ENCODE measurements at regions not wholly inside any gene's neighbourhood (a gene's known extent, or its start where the extent isn't known, plus 50 kb on each side); places are given as distances from the start of the nearest gene placed in this dataset.
"Not testable (repeated sequence)": the region's sequence is repeated elsewhere in the genome, so short reads cannot be mapped to it uniquely, and the experiment has no call there.

- H3K27me3 ChIP-seq (replicated peaks), result no peaks in the 10 kb centered on the region
- H3K9me3 ChIP-seq (replicated peaks), result no peaks in the 10 kb centered on the region
- H3K4me1 ChIP-seq (replicated peaks), result peaks cover 20% of the 10 kb centered on the region
- H3K36me3 ChIP-seq, result no peaks in the 10 kb centered on the region
- H3K4me3 ChIP-seq, result no peak overlapping the region
- DNase-seq (ENCODE audit: low read depth in 1 of 2, low spot score in 2 of 2), result no peak
- H3K27ac ChIP-seq, result no peak overlapping the region
Measured at GRCh38 chr5:125450771-125451170, 704.3 kb upstream of the ZNF608 start.

DNA sequence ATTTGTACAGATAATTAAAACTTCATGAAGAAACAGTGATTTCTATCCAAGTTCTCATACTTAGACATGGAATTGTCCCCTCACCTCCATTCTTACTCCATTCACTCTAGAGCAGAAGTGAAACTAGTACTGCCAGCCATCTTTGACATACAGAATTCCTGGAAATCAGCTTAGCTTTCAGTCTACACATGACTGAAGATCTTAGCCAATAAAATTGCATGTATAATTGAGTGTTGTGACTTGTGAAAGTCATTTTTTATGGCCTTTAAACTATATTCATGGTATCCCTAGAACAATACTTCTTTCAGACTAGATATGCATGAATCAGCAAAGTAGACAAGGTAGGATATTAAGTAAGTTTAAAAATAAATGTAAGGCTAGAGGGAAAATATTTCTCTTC is 705.2 kb upstream of the ZNF608 start:
- DNase-seq (ENCODE audit: low read depth in 1 of 2, low spot score in 2 of 2), result no peak
- H3K36me3 ChIP-seq, result no peaks in the 10 kb centered on the region
- peaks cover 20% of the 10 kb centered on the region for H3K4me1 ChIP-seq (replicated peaks)
- H3K27me3 ChIP-seq (replicated peaks), result no peaks in the 10 kb centered on the region
- no peak overlapping the region for H3K27ac ChIP-seq
- H3K4me3 ChIP-seq, result no peak overlapping the region
- H3K9me3 ChIP-seq (replicated peaks), result no peaks in the 10 kb centered on the region

GRCh38 chr5:125452991-125453390 is 706.6 kb upstream of the ZNF608 start:
- no peak for DNase-seq (ENCODE audit: low read depth in 1 of 2, low spot score in 2 of 2)
- Histone ChIP-seq H3K4me1 (replicated peaks) (peaks cover 9% of the 10 kb centered on the region), H3K27me3 (replicated peaks) (no peaks in the 10 kb centered on the region), H3K4me3 (no peak overlapping the region), H3K9me3 (replicated peaks) (no peaks in the 10 kb centered on the region), H3K36me3 (no peaks in the 10 kb centered on the region), H3K27ac (no peak overlapping the region)

DNA sequence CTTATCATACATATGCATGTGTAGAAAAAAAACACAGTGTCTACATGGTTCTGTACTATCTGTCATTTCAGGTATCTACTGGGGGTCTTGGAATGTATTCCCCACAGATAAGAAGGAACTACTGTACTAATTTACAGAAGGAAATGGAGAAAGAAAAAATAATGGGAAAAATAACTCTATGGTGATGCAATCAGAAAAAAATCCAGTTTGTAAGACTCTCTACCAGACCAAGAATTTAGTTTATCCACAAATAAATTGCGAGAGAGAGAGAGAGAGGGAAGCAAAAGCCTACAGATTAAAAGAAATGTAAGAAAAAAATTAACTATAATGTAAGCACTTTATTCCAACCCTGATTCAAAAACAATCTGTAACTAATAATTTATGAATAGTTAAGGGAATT is 708.6 kb upstream of the ZNF608 start:
- Histone ChIP-seq H3K4me1 (replicated peaks) (peaks cover 7% of the 10 kb centered on the region), H3K9me3 (replicated peaks) (no peaks in the 10 kb centered on the region), H3K36me3 (no peaks in the 10 kb centered on the region), H3K27me3 (replicated peaks) (no peaks in the 10 kb centered on the region), H3K27ac (no peak overlapping the region), H3K4me3 (no peak overlapping the region)
- DNase-seq (ENCODE audit: low read depth in 1 of 2, low spot score in 2 of 2), result peak in 1 of 2 experiments; percentile 42

- not testable (repeated sequence) for H3K27me3 ChIP-seq (replicated peaks); H3K36me3 ChIP-seq; H3K4me3 ChIP-seq; H3K27ac ChIP-seq; H3K4me1 ChIP-seq (replicated peaks); H3K9me3 ChIP-seq (replicated peaks); DNase-seq (ENCODE audit: low read depth in 1 of 2, low spot score in 2 of 2)
Measured at GRCh38 chr5:125456005-125456404, 709.6 kb upstream of the ZNF608 start.

- Histone ChIP-seq H3K9me3 (replicated peaks) (no peaks in the 10 kb centered on the region), H3K36me3 (no peaks in the 10 kb centered on the region), H3K4me1 (replicated peaks) (peaks cover 7% of the 10 kb centered on the region), H3K27ac (no peak overlapping the region), H3K27me3 (replicated peaks) (no peaks in the 10 kb centered on the region), H3K4me3 (no peak overlapping the region)
- no peak for DNase-seq (ENCODE audit: low read depth in 1 of 2, low spot score in 2 of 2)
Measured at GRCh38 chr5:125457617-125458016, 711.2 kb upstream of the ZNF608 start.

GRCh38 chr5:125458949-125459348 is 712.5 kb upstream of the ZNF608 start:
- not testable (repeated sequence) for H3K27me3 ChIP-seq (replicated peaks); H3K4me3 ChIP-seq; H3K36me3 ChIP-seq; H3K9me3 ChIP-seq (replicated peaks); H3K4me1 ChIP-seq (replicated peaks); DNase-seq (ENCODE audit: low read depth in 1 of 2, low spot score in 2 of 2); H3K27ac ChIP-seq

- H3K27me3 ChIP-seq (replicated peaks), result no peaks in the 10 kb centered on the region
- DNase-seq (ENCODE audit: low read depth in 1 of 2, low spot score in 2 of 2), result no peak
Measured at GRCh38 chr5:125461641-125462072, 715.2 kb upstream of the ZNF608 start.

GRCh38 chr5:125463466-125464092 is 717.1 kb upstream of the ZNF608 start:
- no peak overlapping the region for H3K4me3 ChIP-seq
- H3K36me3 ChIP-seq, result no peaks in the 10 kb centered on the region
- H3K4me1 ChIP-seq (replicated peaks), result no peaks in the 10 kb centered on the region
- no peak overlapping the region for H3K27ac ChIP-seq
- DNase-seq (ENCODE audit: low read depth in 1 of 2, low spot score in 2 of 2), result no peak
- H3K9me3 ChIP-seq (replicated peaks), result no peaks in the 10 kb centered on the region
- no peaks in the 10 kb centered on the region for H3K27me3 ChIP-seq (replicated peaks)

More at GRCh38 chr5:125461641-125462072, 715.2 kb upstream of the ZNF608 start:
- no peak overlapping the region for H3K27ac ChIP-seq
- H3K4me1 ChIP-seq (replicated peaks), result no peaks in the 10 kb centered on the region
- no peak overlapping the region for H3K4me3 ChIP-seq
- no peaks in the 10 kb centered on the region for H3K9me3 ChIP-seq (replicated peaks)
- no peaks in the 10 kb centered on the region for H3K36me3 ChIP-seq

- Histone ChIP-seq H3K4me1 (replicated peaks) (no peaks in the 10 kb centered on the region), H3K27me3 (replicated peaks) (no peaks in the 10 kb centered on the region), H3K27ac (no peak overlapping the region), H3K36me3 (no peaks in the 10 kb centered on the region), H3K9me3 (replicated peaks) (no peaks in the 10 kb centered on the region), H3K4me3 (no peak overlapping the region)
- DNase-seq (ENCODE audit: low read depth in 1 of 2, low spot score in 2 of 2), result no peak
Measured at GRCh38 chr5:125464847-125465432, 718.5 kb upstream of the ZNF608 start.

- no peak overlapping the region for H3K4me3 ChIP-seq
- no peaks in the 10 kb centered on the region for H3K27me3 ChIP-seq (replicated peaks)
- no peaks in the 10 kb centered on the region for H3K4me1 ChIP-seq (replicated peaks)
- no peaks in the 10 kb centered on the region for H3K9me3 ChIP-seq (replicated peaks)
- no peak overlapping the region for H3K27ac ChIP-seq
- no peak for DNase-seq (ENCODE audit: low read depth in 1 of 2, low spot score in 2 of 2)
- no peaks in the 10 kb centered on the region for H3K36me3 ChIP-seq
Measured at GRCh38 chr5:125465703-125466102, 719.3 kb upstream of the ZNF608 start.

DNA sequence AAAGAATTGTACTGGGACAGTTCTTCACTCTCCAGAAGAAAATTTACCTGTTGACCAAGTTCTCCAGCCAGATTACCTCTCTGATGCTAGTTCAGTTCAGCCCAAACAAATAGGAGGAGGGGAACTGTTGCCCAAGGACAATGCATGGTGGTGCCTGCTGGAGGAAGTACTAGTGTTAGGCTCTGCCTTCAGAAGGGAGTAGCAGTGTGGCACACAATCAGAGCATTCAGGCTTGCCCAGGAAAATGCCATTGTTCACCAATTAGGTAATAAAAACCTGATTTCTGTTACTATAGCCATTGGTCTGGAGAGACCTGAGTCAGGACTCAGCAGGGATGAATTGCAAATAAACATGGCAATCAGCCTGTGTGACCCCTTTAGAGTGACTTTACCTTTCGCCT is 720.8 kb upstream of the ZNF608 start:
- no peaks in the 10 kb centered on the region for H3K4me1 ChIP-seq (replicated peaks)
- no peaks in the 10 kb centered on the region for H3K27me3 ChIP-seq (replicated peaks)
- DNase-seq (ENCODE audit: low read depth in 1 of 2, low spot score in 2 of 2), result no peak
- H3K27ac ChIP-seq, result no peak overlapping the region
- H3K9me3 ChIP-seq (replicated peaks), result no peaks in the 10 kb centered on the region
- H3K4me3 ChIP-seq, result no peak overlapping the region
- no peaks in the 10 kb centered on the region for H3K36me3 ChIP-seq

- Histone ChIP-seq H3K27ac (no peak overlapping the region), H3K4me3 (no peak overlapping the region), H3K27me3 (replicated peaks) (no peaks in the 10 kb centered on the region), H3K36me3 (no peaks in the 10 kb centered on the region), H3K4me1 (replicated peaks) (no peaks in the 10 kb centered on the region), H3K9me3 (replicated peaks) (no peaks in the 10 kb centered on the region)
- no peak for DNase-seq (ENCODE audit: low read depth in 1 of 2, low spot score in 2 of 2)
Measured at GRCh38 chr5:125470280-125470902, 724.0 kb upstream of the ZNF608 start.

DNA sequence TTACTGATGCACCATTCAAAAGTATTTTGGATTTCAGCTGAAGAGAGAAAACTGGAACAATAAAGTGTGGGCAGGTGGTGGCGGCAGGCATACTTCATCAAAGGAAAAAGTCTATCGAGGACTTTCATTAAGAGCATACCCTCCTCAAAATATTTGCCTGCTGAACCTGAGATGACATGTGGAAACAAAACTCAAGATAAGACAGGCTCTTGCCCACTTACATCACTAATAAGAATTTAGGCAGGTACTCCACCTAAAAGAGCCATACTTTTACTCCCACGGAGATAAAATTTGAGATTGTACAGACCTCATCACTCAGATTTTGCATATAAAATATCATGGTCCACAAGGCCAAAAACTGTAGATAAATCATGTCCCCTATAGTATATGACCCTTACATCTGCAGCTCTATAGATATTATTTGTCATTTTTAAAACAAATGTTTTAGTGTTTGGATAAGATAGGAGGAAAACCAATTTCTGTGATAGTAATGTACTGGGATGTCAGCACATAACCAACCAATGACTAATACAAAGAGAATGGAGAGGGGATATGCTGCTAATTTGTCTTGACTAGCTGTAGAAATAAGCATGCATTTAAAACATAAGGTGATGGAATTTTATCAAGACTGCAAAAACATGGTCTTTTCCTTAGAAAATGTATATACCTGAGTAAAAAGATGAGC is 730.6 kb upstream of the ZNF608 start:
- Histone ChIP-seq H3K27me3 (replicated peaks) (no peaks in the 10 kb centered on the region), H3K4me3 (no peak overlapping the region), H3K27ac (no peak overlapping the region), H3K4me1 (replicated peaks) (peaks cover 8% of the 10 kb centered on the region), H3K36me3 (no peaks in the 10 kb centered on the region), H3K9me3 (replicated peaks) (no peaks in the 10 kb centered on the region)
- peak in 1 of 2 experiments; percentile 29 for DNase-seq (ENCODE audit: low read depth in 1 of 2, low spot score in 2 of 2)

All from SJSA1 (cell line).